Activated CD4-positive, alpha-beta T cell treated with anti-CD3 and anti-CD28 coated beads, Interleukin-2, amount 50 U/mL, for 16 hours (primary cell): ENCODE measurements at regions not wholly inside any gene's neighbourhood (a gene's known extent, or its start where the extent isn't known, plus 50 kb on each side); places are given as distances from the start of the nearest gene placed in this dataset.
A peak's percentile ranks its signal among the peaks of the same experiment; 100 is the strongest.

Source experiments
- DNase-seq: peaks from one replicate; pipeline ENCODE4 v3.0.0-alpha.2; 2020

DNA sequence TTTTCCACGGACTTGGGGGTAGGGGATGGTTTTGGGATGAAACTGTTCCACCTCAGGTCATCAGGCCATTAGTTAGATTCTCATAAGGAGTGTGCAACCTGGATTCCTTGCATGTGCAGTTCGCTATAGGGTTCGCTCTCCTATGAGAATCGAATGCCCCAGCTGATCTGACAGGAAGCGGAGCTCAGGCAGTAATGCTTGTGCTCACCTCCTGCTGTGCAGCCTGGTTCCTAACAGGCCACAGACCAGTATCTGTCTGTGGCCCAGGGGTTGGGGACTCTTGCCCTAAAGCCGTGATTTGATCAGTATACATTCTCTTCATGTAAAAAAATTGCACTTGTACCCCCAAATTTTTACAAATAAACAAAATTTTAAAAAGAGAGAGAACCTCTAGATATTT, 219.4 kb upstream of the CPNE8 start:
- DNase-seq: no peak

DNA sequence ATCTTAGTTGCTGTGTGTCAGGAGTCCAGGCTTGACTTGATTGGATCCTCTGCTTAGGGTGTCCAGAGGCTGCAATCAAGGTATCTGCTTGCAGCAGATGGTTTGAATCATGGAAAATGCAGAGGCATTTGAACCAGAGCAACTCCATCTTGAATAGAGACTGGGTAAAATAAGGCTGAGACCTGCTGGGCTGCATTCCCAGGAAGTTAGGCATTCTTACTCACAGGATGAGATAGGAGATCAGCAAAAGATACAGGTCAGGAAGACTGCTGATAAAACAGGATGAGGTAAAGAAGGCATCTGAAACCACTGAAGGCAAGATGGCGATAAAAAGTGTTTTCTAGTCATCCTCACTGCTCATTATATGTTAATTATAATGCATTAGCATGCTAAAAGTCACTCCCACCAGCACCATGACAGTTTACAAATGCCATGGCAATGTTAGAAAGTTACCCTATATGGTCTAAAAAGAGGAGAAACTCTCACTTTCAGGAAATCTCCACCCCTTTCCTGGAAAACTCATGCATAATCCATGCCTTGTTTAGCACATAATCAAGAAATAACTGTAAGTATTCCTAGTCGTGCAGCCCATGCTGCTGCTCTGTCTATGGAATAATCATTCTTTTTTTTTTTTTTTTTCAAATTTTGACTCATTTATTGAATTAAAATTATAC, 218.3 kb upstream of the CPNE8 start:
- no peak for DNase-seq

DNA sequence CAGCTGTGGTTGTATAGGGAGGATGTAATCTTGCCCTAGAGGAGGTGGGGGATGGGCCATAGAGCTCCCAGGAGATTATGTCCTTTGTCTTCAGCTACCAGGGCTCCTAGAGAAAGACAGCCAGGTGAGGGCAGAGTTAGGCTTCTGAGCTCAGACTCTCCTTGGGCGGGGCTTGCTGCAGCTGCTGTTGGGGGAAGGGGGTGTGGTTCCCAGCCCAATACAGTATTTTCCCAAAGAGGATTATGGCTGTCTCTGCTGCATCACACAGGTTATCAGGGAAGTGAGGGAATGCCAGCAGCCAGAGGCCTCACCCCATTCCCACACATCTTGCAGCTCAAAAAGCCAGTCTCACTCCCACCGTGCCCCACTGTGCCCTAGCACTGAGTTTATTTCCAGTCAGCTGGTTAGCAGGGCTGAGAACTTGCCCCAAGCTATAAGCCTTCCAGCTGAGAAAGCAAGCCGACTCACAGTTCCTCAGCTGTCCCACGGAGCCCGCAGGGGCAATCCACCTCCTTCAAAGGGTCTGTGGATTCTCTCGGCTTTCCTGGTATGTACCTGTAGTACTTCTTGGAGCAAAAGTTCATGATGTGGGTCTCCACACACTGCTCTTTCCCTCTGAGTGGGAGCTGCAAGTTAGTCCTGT, 217.3 kb upstream of the CPNE8 start:
- no peak for DNase-seq

DNA sequence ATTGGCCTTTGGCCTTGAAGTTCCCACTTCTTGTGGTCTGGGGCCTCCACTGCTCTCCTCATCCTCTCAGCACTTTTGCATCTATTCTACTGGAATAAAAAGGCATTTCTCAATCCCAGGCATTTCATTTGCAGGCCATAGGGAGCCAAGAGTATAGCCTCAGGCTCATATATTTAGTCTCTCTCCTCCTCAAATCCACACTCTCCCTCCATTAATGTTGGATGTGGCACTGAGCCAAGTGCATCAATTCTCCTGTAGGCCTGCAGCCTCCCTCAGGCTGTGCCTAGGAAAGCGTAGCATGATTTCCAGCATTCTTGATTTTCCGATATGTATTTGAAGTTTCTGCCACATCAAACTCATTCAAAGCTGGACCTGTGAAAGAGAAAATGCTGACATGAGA, 211.5 kb upstream of the CPNE8 start:
- DNase-seq: no peak

DNA sequence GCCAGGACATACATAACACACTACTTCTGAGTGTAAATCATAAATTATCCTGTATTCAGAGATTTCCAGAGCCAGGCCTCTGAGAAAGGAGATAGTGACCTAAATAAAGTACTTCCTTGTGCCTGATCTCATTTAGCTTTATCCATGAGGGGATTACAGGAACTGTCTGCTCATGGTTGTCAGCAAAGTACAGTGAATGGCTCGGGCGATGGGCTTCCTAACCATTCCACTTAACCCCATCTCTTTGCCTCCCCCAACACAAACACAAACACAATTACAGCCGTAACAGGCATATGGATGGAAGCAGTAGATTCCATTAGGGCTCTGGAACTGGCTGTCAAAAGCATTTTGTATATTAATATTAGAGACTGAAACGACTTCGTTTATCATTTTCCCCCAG, 206.7 kb upstream of the CPNE8 start:
- no peak for DNase-seq

DNA sequence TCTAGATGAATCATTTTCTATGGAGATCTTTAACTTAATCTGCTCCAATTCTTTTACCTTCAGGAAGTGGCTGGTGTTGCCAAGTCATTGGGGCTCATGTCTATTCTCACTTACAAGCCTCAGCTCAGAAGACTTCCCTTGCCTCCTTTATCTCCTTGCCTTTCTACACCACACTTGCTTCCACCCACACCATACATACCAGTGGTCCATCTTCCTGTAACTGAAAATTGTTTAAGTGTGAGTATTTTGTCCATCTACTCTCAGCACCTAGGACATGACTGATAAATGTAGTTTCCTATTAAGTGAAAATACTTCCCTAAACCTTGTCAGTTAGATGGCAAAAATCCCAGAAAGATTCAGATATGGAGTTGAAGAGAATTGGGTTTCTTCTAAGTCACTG, 199.7 kb upstream of the CPNE8 start:
- DNase-seq: no peak

DNA sequence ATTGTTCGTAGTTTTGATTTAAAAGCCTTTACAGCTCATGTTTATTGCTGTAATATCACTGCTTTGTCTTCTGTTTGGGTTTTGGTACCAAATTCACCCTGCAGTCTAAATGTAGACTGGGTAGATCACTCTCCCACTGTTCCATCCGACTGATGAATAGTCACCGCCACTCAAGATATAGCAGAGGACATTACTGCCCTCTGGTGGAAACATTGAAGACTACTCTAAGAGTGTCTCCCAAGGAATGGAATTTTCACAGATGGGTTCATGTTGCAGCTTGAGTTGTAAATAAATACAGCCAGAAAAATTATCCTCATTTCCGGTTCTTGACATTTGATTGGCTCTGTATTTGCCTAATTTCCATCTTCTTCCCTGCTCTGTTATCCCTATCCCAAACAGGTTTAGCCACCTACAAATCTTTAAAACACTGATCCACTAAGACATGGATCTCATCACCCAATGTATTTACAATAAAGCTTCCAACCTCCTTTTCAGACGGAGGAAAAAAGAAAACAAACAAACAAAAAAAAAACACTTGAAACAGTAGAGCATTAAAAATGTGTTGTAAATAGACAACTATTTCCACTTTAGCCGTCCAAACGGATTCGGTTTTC, 198.3 kb upstream of the CPNE8 start:
- peak; percentile 61 for DNase-seq

DNA sequence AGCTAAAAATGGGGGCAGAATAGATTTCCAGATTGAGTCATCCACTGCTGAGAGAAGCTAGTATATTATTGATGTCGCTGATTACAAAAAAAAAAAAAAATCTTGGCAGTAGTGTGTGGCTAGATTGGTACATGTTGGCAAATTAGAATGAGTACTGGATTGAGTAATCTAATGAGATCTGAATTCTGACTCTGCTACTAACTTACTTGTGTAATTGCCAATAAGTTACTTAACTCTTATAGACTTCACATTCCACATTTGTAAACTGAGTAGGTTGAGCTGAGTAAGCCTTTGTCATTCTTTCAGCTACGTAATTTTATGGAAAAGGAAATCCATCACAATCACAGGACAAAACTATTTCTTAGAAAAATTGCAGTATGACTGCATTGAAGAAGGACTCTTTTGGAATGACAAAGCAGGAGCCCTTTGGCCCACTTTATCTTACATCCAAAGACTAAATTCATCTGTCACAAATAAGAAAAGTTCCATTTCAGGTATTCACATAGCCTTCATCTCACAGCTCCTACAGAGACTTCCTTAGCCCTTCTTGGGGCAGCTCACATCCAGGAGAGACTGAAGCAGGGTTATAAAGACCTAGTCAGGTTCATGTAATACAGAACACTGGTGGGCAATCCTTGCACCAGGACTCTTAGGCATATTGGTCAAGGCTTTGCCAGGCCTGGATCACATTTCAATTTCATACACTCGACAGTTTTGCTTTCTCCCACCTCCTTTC, 197.3 kb upstream of the CPNE8 start:
- DNase-seq: no peak

DNA sequence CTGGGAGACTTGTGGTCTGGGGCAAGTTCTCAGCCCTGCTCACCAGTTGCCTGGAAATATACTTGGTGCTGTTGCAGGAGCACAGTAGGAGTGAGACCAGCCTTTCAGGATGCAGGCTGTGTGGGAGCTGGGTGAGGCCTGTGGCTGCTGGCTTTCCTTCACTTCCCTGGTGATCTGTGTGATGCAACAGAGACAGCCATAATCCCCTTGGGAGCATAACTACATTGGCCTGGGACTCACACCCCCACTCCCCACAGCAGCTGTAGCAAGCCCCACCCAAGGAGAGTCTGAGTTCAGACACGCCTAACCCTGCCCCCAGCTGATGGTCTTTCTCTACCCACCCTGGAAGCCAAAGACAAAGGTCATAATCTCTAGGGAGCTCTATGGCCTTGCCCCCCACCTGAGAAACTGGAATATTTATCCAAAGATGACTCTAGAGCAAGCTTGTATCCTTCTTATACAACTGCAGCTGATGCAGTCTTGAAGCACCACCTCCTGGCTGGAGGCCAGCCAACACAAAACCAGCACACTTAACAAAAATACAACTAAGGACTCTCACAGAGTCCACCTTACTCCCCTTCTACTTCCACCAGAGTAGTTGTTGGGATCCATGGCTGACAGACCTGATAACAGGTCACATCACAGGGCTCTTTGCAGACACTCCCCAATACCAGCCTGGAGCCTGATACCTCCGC, 190.4 kb upstream of the CPNE8 start:
- no peak for DNase-seq

DNA sequence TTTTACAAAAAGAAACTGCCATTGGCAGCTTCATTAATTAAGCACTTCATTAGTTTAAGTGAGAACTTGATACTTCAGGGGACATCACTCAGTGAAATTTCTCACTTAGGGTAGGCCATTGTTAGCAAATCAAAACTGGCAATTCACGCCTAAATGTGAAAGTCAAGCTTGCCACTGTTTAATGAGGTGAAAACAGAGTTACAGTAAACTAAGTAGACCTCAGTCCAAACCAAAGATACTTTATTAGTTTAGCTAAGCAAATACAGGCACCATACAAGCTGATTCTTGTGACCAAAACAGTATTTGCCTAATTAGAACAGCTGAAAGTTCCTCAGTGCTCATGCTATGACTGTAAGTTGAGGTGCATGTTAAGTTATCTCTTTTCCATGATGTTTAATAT, 176.5 kb upstream of the CPNE8 start:
- DNase-seq: no peak

DNA sequence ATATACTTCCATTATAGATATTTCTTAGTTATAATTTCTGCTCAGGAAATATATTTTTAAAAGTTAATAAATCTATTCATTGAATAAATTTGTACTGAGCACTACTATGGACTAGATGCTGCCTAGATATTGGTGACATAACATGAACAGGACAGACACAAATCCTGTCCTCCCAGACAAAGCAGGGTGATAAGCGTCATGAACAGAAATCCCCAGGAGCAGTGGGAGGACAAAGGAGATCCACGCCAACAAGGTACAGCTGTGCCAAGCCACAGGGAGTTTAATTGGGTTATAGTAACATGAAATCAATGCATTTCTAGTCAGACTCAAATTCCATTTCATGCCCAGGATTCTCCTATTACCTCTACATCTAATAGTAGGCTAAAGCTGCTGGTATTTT, 171.8 kb upstream of the CPNE8 start:
- DNase-seq: no peak

DNA sequence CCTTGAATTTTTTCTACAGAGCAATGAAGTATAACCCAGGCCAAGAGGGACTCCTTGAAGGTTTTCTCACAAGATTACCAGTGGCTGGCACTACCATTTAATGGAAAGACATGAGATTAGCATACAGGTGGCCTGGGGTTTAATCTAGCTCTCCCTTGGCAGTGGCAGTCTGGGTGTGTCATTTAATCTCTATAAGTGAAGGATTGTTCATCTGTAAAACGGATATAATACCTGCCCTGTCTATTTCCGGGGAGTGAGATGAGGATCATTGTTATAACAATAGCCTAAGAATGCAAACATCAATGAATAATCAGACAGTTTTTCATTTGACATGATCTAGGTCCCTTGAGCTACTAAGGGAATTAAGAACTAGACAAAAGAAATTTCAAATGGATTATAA, 168.7 kb upstream of the CPNE8 start:
- no peak for DNase-seq

DNA sequence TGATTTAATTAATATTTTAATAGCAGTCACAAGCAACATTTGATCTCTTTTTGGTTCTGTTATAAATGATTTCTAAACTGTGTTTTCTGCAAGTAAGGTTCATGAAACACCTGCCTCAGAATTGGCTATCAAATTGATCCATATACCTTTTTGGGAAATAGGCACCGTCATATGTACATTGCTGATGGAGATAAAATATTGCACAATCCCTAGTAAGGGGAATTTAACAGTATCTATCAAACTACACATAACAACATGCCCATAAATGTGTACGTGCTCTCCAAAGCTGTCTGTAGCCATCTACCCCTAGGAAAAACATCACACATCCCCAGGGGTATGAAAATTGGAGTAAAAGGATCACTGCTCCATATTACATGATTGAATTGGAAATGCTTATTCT, 167.3 kb upstream of the CPNE8 start:
- DNase-seq: no peak

DNA sequence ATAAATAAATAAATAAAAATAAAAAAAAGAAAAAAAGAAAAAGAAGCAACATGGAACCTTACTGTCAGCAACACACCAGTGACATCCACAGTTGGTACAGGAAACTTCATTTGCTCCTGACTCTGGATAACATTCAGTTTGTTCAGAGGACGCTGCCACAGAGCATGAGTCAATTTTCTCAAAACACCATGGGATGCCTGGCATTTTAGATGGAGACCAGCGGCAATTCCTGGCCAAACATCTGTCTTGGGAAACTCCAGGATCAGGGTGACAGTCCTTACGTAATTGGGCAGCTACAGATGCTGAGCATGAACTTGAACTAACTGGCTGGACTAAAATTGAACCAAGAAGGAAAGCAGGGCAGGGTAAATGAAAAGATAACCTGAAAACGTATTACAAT, 166.2 kb upstream of the CPNE8 start:
- no peak for DNase-seq

DNA sequence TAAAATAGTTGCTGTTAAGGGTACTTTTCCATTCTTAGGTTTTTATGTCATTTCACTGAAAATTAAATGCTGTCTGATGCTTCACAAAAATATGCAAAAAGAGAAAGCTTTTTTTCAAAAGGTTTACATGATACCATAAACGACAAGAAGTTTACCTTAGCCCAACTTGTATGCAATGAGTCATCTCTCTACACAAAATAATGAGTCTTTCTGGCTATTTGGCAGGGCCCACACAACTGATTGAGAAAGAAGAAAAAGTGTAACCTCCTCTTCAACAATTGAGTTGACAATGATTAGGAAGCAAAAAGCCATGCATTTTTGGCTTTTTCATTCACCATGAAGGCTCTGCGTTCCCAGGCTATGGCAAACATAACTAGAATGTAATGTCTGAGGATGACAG, 165.4 kb upstream of the CPNE8 start:
- DNase-seq: no peak

DNA sequence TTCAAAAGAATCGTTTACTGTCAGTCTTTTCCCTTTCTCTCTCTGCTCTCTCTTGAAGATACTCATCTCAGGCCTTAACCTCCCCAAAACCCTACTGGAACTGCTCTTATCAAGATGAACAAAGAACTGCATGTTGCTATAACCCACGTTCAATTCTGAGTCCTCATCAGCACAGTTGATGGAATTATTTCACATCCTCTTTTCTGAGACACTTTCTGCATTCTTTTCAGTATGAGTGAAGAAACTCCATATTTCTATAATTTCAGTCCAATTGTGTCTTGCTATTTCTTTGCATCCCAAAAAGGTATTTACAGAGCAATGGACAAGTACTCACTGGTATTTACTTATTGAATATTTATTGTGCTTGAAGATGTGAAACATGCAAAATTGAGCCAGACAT, 160.1 kb upstream of the CPNE8 start:
- no peak for DNase-seq

DNA sequence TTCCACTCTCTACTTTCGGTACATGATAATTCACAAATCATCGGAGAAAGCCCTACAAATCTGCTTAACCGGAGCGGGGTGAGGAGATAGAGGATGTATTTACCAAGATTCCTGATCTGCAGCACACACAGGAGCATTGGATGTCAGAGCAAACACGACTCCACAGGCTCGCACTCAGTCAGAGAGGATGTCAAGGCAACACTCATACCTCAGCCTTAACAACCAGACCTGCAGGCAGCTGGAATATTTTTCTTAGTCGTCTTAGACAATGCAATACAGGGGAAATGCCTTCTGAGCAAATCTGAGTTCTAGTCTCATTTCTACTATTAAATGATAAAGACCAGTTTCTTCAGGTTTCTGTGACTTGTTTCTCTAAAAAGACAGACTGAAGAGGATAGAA, 159.3 kb upstream of the CPNE8 start:
- DNase-seq: no peak

DNA sequence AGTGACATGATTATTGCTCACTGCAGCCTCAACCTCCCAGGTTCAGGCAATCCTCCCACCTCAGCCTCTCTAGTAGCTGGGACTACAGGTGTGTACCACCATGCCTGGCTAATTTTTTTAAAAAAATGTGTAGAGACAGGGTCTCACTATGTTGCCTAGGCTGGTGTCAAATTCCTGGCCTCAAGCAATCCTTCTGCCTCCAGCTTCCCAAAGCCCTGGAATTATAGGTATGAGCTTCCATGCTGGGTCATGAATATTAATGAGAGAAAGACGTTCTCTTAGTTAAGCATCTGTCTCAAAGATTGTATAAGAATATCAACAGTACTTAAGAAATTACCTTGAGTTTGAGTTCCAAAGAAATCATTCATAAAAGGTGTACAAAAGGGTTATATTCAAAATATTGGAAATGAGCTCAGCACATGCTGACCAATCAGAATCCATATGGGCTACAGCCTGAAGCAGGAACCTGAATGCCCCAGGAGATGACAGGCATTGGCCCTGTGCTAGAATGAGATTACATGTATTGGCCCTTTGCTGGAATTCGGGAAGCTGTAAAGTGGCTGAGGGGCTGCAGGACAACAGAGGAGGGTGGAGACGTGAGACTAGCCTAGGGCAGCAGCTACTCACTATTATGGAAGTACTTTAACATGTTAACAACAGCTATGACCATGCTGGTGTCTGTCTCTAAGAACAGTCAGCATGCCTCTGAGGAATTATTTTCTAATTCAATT, 157.0 kb upstream of the CPNE8 start:
- DNase-seq: no peak

DNA sequence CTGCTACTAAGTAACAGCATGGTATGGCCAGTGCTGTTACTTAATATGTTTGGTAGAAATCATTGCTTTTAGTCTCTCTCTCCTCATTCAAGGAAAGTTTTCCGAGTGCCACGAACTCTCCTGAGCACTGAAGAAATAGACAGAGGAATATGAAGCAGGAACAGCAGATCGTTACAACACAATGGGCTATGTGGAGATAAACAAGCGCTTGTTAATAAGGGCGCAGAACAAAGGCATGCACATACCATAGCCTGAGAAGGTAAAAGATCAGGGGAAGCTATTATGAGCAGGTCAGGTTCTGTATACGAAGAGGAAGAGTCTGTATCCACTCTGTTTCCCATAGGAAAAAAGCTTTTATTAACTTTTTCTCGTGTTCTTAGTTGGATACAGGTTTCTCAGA, 156.2 kb upstream of the CPNE8 start:
- no peak for DNase-seq

DNA sequence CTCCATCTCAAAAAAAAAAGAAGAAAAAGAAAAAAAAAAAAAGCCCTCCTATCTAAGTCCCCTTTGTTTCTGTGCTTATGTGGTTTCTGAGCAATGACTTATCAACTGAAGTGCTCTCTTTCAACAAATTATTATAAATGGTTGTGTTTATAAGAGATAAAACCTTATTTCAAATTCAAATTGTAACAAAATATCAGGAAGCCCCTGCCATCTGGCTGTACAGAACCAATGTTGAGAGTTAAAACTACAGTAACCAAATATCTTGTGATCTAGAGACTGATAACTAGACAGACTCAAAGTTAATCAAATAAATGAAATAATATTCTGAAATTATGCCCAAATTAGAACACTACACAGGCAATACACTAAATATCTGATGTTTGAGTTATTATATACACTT, 143.0 kb upstream of the CPNE8 start:
- no peak for DNase-seq

DNA sequence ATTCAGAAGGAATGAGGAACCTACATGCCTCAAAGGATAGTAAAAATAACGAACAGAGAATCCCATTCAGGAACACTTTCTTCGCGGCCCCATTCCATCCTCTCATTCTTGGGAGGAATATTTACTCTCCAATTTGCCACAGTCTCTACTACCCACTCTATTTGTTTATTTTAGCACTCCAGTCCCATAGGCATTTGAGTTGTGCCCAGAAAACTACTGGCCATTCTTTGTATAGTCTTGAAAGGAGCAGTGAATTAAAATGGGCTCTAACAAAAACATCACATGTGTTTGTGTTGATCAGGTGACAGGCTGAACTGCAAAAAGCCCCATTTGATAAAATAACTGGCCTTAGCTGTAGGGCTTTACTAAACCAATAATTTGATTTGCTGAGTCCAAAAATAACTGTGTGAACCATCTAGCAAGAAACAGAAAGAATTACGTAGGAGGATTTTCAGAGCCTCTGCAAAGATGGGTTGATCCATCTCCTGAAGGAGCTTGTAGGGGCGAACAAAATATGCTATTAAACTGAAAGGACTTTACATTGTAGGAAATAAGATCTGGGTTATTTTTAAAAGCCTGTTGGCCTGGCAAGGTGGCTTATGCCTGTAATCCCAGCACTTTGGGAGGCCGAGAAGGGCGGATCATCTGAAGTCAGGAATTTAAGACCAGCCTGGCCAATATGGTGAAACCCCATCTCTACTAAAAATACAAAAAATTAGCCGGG, 142.3 kb upstream of the CPNE8 start:
- no peak for DNase-seq

DNA sequence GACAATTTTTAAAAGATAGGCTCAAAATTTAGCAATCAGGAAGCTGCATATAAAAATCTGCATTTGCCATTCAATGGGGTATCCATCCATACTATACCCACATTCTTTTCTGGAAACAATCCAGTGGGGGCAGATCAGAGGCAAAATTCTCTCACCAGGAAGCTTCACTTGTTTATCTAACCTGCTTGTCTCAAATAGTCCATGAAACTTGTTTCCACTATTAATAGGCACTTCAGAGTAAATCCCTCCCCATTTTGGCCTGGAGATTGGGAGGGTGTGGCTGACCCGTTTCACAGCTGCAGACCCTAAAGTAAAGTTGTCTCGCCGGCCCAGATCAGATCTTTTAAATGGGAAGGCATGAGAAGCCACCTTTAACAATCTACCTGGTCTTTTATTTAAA, 139.4 kb upstream of the CPNE8 start:
- no peak for DNase-seq
